ENCODE measurements at regions not wholly inside any gene's neighbourhood (a gene's known extent, or its start where the extent isn't known, plus 50 kb on each side); places are given as distances from the start of the nearest gene placed in this dataset.

DNA sequence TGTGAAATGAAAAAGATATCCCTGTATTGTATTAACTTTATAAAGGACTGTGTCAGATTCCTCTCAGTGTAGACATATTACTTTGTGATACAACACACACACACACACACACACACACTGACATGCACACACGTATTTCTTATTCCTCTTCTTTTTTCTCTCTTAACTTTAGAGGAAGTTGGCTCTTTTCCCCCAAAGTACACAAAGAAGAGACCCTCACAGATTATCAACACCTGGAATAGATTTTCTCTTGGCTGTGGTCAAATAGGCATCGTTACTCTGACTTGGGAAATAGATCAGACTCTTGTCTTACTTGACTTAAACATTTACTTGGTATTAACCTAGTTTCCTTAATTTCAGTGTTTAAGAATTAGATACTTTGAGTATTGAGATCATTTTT lies 792.8 kb downstream of the ADGRL2 start:
- TF ChIP-seq, protein P1, sequence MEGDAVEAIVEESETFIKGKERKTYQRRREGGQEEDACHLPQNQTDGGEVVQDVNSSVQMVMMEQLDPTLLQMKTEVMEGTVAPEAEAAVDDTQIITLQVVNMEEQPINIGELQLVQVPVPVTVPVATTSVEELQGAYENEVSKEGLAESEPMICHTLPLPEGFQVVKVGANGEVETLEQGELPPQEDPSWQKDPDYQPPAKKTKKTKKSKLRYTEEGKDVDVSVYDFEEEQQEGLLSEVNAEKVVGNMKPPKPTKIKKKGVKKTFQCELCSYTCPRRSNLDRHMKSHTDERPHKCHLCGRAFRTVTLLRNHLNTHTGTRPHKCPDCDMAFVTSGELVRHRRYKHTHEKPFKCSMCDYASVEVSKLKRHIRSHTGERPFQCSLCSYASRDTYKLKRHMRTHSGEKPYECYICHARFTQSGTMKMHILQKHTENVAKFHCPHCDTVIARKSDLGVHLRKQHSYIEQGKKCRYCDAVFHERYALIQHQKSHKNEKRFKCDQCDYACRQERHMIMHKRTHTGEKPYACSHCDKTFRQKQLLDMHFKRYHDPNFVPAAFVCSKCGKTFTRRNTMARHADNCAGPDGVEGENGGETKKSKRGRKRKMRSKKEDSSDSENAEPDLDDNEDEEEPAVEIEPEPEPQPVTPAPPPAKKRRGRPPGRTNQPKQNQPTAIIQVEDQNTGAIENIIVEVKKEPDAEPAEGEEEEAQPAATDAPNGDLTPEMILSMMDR (IDR thresholded peaks at IDR 0.05; ENCODE audit: insufficient read depth, low read length) = no peak
- no peak overlapping the region for H3K4me3 ChIP-seq (ENCODE audit: low read depth, low read length)
- DNase-seq (ENCODE audit: low read depth) = peak; percentile 9

- TF ChIP-seq, protein P1 (IDR thresholded peaks at IDR 0.05; ENCODE audit: insufficient read depth, low read length) = no peak
- DNase-seq (ENCODE audit: low read depth) = no peak
- H3K4me3 ChIP-seq (ENCODE audit: low read depth, low read length) = no peak overlapping the region
These were observed 788.9 kb downstream of the ADGRL2 start for GRCh38 chr1:82589588-82589987.

DNA sequence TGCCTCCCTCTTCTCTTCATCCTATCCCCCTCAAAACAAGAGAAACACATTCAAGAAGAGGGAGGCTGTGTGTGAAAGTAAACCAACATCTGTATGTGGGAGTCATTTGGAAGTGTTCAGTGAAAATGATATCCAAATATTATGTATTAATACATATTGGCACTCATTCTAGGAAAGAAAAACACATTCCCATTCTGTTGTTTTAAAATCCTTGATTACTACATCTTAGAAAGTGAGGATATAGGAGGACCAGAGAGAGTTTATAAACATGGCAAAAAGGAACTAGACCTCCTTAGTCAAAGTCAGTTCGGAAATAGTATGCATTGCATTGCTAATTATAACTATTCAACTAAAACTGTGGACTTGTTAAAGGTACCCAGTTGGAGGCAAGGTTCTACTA lies 786.6 kb downstream of the ADGRL2 start:
- TF ChIP-seq, protein P1 (IDR thresholded peaks at IDR 0.05; ENCODE audit: insufficient read depth, low read length) = no peak
- H3K4me3 ChIP-seq (ENCODE audit: low read depth, low read length) = no peak overlapping the region
- DNase-seq (ENCODE audit: low read depth) = no peak

GRCh38 chr1:82586473-82586872 lies 785.7 kb downstream of the ADGRL2 start:
- peak; percentile 50 for DNase-seq (ENCODE audit: low read depth)
- no peak overlapping the region for H3K4me3 ChIP-seq (ENCODE audit: low read depth, low read length)
- TF ChIP-seq, protein P1 (IDR thresholded peaks at IDR 0.05; ENCODE audit: insufficient read depth, low read length) = no peak

GRCh38 chr1:82582347-82582746 lies 781.6 kb downstream of the ADGRL2 start:
- TF ChIP-seq, protein P1 (IDR thresholded peaks at IDR 0.05; ENCODE audit: insufficient read depth, low read length) = no peak
- H3K4me3 ChIP-seq (ENCODE audit: low read depth, low read length) = no peak overlapping the region
- no peak for DNase-seq (ENCODE audit: low read depth)

DNA sequence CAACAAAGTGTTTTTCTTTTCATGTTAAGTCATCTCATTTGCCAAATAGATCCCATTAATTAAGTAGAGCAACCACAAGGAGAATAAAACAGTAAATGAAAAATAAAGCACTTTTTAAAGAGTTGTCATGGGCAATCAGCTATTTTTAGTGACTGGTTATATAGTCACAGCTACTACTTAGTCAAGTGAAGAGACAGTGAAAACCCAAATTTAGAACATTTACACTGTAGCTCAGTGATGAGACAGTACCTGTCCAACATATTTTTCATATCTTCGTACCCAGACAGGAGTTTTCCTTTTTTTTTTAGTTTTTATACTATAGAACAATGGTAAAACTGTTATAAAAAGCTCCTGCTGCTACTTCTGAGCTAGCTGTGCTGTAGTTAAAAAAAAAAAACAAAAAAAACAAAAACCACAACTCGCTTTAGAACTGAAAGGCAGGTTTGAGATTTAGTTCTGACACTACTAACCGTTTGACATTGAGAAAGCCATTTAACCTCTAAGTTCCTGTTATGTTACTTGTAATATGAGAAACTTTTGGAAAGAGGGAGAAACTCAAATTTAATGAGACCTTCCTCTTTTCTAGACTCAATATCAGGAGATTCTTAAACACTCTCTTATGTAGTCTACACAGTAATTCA lies 777.5 kb downstream of the ADGRL2 start:
- no peak for DNase-seq (ENCODE audit: low read depth)
- H3K4me3 ChIP-seq (ENCODE audit: low read depth, low read length) = no peak overlapping the region
- TF ChIP-seq, protein P1 (IDR thresholded peaks at IDR 0.05; ENCODE audit: insufficient read depth, low read length) = no peak

- DNase-seq (ENCODE audit: low read depth) = no peak
- TF ChIP-seq, protein P1 (IDR thresholded peaks at IDR 0.05; ENCODE audit: insufficient read depth, low read length) = no peak
- no peak overlapping the region for H3K4me3 ChIP-seq (ENCODE audit: low read depth, low read length)
These were observed 766.6 kb downstream of the ADGRL2 start for GRCh38 chr1:82567348-82567747.
